ENCODE measurements at regions not wholly inside any gene's neighbourhood (a gene's known extent, or its start where the extent isn't known, plus 50 kb on each side); places are given as distances from the start of the nearest gene placed in this dataset.

- no peak for DNase-seq (ENCODE audit: low read depth)
- H3K4me3 ChIP-seq (ENCODE audit: low read depth, low read length) = no peak overlapping the region
These were observed 57.5 kb downstream of the RPL27A start for GRCh38 chr11:8740129-8740528.

- H3K4me3 ChIP-seq (ENCODE audit: low read depth, low read length) = no peak overlapping the region
- DNase-seq (ENCODE audit: low read depth) = no peak
These were observed 61.8 kb downstream of the RPL27A start for GRCh38 chr11:8744423-8744822.

GRCh38 chr11:8745431-8746253, 63.0 kb downstream of the RPL27A start:
- H3K4me3 ChIP-seq (ENCODE audit: low read depth, low read length) = no peak overlapping the region
- DNase-seq (ENCODE audit: low read depth) = no peak

GRCh38 chr11:8746331-8746974, 63.9 kb downstream of the RPL27A start:
- no peak overlapping the region for H3K4me3 ChIP-seq (ENCODE audit: low read depth, low read length)
- DNase-seq (ENCODE audit: low read depth) = no peak

- H3K4me3 ChIP-seq (ENCODE audit: low read depth, low read length) = no peak overlapping the region
- DNase-seq (ENCODE audit: low read depth) = no peak
These were observed 64.6 kb downstream of the RPL27A start for GRCh38 chr11:8747173-8747572.

GRCh38 chr11:8748317-8748716, 65.7 kb downstream of the RPL27A start:
- H3K4me3 ChIP-seq (ENCODE audit: low read depth, low read length) = no peak overlapping the region
- no peak for DNase-seq (ENCODE audit: low read depth)

GRCh38 chr11:8749202-8749601, 66.6 kb downstream of the RPL27A start:
- DNase-seq (ENCODE audit: low read depth) = no peak
- H3K4me3 ChIP-seq (ENCODE audit: low read depth, low read length) = no peak overlapping the region

GRCh38 chr11:8754241-8754640, 71.6 kb downstream of the RPL27A start:
- DNase-seq (ENCODE audit: low read depth) = no peak
- H3K4me3 ChIP-seq (ENCODE audit: low read depth, low read length) = no peak overlapping the region

GRCh38 chr11:8756201-8756600, 73.6 kb downstream of the RPL27A start:
- no peak for DNase-seq (ENCODE audit: low read depth)
- H3K4me3 ChIP-seq (ENCODE audit: low read depth, low read length) = no peak overlapping the region

- H3K4me3 ChIP-seq (ENCODE audit: low read depth, low read length) = no peak overlapping the region
- DNase-seq (ENCODE audit: low read depth) = no peak
These were observed 74.5 kb downstream of the RPL27A start for GRCh38 chr11:8757047-8757446.

- DNase-seq (ENCODE audit: low read depth) = no peak
- H3K4me3 ChIP-seq (ENCODE audit: low read depth, low read length) = no peak overlapping the region
These were observed 74.9 kb downstream of the RPL27A start for GRCh38 chr11:8757533-8757932.

GRCh38 chr11:8758619-8759169, 76.1 kb downstream of the RPL27A start:
- no peak for DNase-seq (ENCODE audit: low read depth)
- H3K4me3 ChIP-seq (ENCODE audit: low read depth, low read length) = no peak overlapping the region

- H3K4me3 ChIP-seq (ENCODE audit: low read depth, low read length) = no peak overlapping the region
- no peak for DNase-seq (ENCODE audit: low read depth)
These were observed 77.0 kb downstream of the RPL27A start for GRCh38 chr11:8759634-8760033.

GRCh38 chr11:8760896-8761295, 78.3 kb downstream of the RPL27A start:
- H3K4me3 ChIP-seq (ENCODE audit: low read depth, low read length) = no peak overlapping the region
- DNase-seq (ENCODE audit: low read depth) = no peak

GRCh38 chr11:8763070-8763685, 80.6 kb downstream of the RPL27A start:
- no peak overlapping the region for H3K4me3 ChIP-seq (ENCODE audit: low read depth, low read length)
- no peak for DNase-seq (ENCODE audit: low read depth)

- no peak overlapping the region for H3K4me3 ChIP-seq (ENCODE audit: low read depth, low read length)
- DNase-seq (ENCODE audit: low read depth) = peak; percentile 20
These were observed 82.7 kb downstream of the RPL27A start for GRCh38 chr11:8765294-8765693.

- no peak for DNase-seq (ENCODE audit: low read depth)
- no peak overlapping the region for H3K4me3 ChIP-seq (ENCODE audit: low read depth, low read length)
These were observed 83.7 kb downstream of the RPL27A start for GRCh38 chr11:8766043-8766987.

GRCh38 chr11:8766988-8767374, 84.4 kb downstream of the RPL27A start:
- H3K4me3 ChIP-seq (ENCODE audit: low read depth, low read length) = no peak overlapping the region
- no peak for DNase-seq (ENCODE audit: low read depth)

GRCh38 chr11:8767466-8768142, 85.0 kb downstream of the RPL27A start:
- no peak for DNase-seq (ENCODE audit: low read depth)
- H3K4me3 ChIP-seq (ENCODE audit: low read depth, low read length) = no peak overlapping the region

Data from skeletal muscle cell (primary cell).